ENCODE measurements at regions not wholly inside any gene's neighbourhood (a gene's known extent, or its start where the extent isn't known, plus 50 kb on each side); places are given as distances from the start of the nearest gene placed in this dataset.

DNA sequence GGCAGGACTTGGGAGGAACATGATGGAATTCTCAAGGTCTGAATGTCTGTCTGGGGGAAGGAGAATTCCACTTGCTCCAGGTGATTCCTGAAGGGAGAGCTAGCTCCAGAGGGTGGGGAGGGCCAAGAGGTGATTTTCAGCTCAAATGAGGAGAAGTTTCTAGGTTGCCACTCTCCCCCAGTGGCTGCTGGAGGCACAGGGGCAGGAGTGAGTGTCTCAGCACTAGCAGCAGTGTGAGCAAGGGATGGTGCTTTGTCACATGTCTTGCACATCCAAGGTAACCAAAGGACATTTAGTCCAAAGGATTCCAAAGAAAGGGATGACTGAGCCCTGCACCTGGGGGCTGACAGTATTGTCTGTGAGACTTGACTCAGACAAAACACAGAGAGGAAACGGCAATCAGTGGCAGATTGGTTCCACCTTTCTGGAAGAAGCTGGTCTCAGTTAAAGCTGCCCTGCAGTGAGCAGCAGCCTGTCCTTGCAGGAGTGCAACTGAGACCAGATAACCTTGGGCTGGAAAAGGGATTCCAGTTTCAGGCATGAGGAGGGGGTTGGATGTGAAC is 51.2 kb upstream of the PCBD1 start:
- no peak for DNase-seq

DNA sequence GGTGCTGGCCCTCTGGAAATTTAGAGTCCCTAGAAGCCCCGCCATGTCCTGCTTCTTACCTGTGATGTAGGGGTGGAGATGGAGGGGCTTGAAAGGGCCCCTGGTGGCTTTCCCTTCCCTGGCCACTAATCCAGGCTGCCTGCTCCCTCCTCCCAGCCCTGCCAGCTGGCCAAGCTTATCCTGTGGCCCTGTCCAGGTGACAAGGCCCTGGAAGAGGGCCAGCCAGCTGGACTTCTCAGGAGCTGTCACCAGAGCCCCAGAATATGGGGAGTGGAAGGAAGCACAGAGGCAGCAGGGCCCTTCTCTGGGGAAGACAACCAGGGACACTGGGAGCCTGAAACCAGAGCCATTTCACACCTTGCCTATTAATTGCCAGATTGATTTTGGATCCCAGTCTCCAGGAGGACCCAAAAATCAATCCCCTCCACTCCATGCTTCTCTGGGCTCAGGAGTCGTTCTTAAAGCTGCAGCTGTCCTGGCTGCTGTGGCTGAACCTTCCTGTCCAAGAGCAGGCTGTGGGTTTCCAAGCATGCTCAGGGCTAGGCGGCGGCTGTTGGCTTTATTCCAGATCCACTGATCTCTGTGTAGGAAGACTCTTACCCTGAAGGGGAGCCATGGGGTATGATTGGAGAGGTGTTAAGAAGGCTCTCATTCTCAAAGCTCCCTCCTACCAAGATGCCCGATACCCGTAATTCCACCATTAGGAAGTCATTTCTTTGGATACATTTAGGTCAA is 52.6 kb upstream of the PCBD1 start:
- DNase-seq: peak; percentile 64

DNA sequence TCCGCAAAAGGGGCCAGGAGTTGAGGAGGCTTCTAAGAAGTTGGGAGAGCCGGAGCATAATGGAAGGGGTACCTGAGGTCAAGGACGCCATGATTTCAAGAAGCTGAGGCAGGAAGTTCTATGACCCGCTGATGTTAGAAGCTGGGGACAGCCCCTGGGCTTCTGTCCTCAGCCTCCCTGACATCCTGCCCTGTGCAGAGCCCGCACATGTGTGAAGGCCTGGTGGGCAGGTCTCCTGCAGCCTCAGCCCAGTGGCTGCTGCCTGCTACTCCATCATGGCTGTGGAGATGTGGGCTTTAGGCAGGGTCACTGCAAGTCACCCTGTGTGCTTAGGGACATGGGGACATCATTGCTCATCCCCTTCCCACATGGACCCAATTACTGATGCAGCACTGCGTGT is 53.8 kb upstream of the PCBD1 start:
- no peak for DNase-seq

DNA sequence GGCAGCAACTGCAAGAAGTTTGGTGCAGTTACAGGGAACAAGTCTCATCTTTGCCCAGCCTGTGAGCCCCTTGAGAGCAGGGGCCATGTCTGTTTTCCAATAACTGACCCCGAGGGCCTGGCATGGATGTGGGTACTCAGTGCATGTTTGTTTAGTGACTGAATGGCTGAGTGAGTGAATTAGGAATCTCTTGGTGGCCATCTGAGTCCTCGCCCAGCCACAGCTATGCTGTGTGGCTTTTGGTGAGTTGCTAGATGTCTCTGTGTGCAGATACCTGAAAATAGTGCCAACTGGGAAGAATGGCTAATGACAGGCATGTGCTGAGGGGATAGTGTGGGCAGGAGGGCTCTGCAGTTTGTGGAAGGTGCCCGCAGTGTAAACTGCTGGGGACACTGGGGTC is 54.4 kb upstream of the PCBD1 start:
- DNase-seq: no peak

DNA sequence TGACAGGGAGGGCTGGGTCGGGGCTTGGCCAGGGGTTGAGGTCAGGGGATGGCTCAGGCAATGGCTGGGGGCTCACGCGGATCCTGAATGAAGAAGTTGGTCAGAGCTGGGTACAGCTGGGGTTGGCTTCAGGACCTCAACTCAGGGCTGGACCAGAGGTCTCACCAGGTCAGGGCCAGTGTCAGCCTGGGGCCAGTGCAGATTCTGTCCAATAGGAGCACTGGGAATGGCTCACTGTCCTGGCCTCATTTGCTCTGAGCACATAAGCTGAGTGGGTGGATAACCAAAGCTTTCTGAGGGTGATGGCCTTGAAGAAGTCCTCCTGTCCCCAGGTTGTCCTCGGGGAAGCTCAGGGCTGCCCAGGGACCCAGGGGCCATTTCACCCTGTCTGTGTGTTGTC is 54.9 kb upstream of the PCBD1 start:
- no peak for DNase-seq

GRCh38 chr10:70943841-70944466 is 55.6 kb upstream of the PCBD1 start:
- no peak for DNase-seq

DNA sequence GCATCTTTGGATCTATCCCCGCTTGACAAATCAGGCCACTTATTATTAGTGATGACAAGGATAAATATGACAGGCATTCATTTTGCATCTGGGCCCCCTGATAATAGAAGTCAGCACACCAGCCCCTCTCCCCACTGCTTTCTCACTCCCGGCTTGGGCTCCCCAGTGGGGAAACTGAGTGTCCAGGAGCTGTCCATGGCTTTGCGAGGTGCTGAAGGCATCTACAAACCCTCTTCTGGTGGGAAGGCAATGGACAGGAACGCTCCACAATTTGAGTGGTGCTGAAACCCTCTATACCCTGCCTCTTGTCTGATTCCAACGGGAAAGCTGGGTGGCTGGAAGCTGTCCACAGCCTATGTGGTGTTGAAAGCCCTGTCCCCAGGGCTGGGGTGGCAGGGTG is 61.7 kb upstream of the PCBD1 start:
- DNase-seq: no peak

GRCh38 chr10:70950801-70951200 is 62.4 kb upstream of the PCBD1 start:
- no peak for DNase-seq

DNA sequence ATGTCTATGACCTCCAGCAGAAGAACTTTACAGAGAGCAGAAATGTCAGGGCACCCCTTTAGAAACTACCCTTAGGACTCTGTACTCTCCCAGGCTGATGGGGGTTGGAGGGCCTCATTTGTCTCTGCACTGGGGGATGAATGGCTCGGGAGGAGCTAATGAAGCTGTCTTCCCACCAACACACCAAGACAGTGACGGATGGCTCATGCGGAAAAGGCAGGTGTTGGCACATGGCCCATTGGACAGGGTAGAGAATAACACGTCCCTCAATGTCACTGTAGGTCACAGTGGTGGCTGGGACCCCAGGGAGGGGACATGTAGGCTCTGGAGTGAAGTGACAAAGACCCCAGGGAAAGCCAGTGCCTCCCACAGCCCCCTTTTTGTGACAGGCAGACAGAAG is 64.0 kb upstream of the PCBD1 start:
- DNase-seq: no peak

DNA sequence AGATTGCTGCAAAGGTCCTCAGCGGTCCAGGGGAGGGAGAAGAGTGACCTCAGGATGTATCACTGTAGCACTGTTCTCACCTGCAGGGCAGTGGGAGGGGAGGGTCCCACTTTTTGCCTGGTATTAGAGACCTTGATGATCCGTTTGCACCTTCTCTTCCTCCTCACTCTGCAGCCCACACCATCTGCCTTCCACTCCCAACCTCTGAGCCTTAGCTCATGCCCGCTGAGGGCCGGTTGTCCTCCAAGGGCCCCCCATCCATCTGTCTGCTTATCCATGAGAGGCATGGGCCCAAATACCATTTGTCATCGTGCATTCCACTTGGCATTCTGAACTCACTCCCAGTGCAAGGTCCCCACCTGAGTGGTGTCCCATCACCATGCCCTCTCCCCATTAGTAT is 64.6 kb upstream of the PCBD1 start:
- DNase-seq: no peak

GRCh38 chr10:70954381-70955176 is 66.2 kb upstream of the PCBD1 start:
- no peak for DNase-seq

GRCh38 chr10:70956029-70956759 is 67.8 kb upstream of the PCBD1 start:
- peak; percentile 66 for DNase-seq

DNA sequence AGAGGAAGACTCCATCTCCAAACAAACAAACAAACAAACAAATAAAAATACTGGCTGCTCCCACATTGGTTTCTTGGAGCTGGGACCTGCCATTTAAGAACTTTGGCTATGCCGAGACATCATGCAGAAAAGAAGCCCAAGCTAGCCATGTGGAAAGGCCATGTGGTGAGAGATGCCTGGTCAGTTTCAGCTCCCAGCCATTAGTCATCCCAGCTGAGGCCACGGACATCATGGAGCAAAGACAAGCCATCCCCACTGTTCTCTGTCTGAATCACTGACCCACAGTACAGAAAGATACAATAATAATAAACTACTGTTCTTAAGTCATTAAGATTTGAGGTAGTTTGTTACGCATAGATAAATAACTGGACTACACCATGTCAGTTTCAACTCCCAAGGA is 70.0 kb upstream of the PCBD1 start:
- no peak for DNase-seq

GRCh38 chr10:70960316-70960715 is 72.0 kb upstream of the PCBD1 start:
- DNase-seq: no peak

DNA sequence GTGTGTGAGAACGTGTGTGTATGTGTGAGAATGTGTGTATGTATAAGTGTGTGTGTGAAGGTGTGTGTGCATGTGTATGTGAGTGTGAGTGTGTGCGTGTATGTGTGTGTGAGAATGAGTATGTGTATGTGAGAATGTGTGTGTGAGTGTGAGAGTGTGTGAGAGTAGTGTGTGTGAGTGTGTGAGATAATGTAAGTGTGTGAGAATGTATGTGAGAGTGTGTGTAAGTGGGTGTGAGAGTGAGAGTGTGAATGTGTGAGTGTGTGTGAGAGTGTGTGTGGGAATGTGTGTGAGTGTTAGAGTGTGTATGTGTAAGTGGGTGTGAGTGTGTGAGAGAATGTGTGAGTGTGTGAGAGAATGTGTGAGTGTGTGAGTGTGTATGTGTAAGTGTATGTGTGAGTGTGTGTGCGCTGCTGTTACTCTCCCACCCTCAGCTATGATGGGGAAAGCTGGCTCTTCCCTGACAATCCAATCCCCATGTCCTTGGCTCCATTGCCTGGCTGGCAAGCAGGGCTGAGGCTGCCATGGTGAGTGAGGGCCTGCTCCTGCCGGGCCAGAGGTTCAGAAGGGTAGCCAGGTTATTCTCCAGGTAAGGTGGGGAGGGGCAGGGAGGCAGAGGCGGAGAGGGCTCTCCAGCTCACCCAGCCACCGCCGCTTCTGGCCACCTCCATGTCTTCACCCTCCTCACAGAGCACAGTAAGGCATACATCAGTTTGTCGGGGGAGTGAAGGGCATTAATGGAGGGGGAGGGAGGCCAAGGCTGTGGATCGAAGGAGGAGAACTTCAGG is 72.6 kb upstream of the PCBD1 start:
- DNase-seq: no peak

DNA sequence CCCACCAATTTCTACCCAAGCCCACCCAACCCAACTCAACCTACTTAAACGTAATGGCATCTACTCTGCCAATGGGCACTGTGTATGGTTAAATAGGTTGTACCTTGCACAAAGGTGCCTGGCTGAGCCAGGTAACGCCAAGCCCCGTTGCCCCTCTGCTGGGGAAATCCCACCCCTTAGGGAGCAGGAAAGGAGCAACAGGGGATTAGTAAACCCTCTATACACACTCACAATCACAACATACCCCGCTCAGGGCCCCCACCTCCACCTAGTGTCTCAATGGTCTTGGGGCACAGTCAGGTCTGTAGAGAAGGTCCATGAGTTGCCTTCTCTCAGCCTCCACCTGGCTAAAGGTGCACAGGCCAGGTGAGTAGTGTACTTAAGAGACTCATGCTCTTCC is 74.3 kb upstream of the PCBD1 start:
- DNase-seq: no peak

DNA sequence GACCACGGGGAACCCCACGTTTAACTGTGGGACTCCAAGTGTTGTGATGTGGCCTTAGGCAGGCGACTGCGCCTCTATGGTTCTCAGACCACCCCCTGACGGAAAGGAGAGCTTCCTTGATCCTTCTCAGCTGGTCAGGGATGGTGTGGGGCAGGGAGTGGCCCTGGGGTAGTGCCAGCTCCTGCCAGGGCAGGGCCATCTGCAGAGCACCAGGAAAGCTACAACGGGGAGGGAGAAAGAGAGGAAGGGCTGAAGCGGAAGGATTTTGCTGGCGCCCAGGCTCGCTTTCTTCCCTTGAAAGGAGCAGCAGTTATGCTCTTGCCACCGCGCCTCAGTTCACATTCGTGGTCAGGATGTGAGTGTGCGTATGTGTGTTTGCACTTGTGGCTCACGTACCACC is 74.9 kb upstream of the PCBD1 start:
- no peak for DNase-seq

GRCh38 chr10:70964245-70964644 is 75.9 kb upstream of the PCBD1 start:
- DNase-seq: no peak

GRCh38 chr10:70964881-70965280 is 76.5 kb upstream of the PCBD1 start:
- no peak for DNase-seq

- DNase-seq: no peak
These were observed 77.2 kb upstream of the PCBD1 start for GRCh38 chr10:70965566-70965965.

DNA sequence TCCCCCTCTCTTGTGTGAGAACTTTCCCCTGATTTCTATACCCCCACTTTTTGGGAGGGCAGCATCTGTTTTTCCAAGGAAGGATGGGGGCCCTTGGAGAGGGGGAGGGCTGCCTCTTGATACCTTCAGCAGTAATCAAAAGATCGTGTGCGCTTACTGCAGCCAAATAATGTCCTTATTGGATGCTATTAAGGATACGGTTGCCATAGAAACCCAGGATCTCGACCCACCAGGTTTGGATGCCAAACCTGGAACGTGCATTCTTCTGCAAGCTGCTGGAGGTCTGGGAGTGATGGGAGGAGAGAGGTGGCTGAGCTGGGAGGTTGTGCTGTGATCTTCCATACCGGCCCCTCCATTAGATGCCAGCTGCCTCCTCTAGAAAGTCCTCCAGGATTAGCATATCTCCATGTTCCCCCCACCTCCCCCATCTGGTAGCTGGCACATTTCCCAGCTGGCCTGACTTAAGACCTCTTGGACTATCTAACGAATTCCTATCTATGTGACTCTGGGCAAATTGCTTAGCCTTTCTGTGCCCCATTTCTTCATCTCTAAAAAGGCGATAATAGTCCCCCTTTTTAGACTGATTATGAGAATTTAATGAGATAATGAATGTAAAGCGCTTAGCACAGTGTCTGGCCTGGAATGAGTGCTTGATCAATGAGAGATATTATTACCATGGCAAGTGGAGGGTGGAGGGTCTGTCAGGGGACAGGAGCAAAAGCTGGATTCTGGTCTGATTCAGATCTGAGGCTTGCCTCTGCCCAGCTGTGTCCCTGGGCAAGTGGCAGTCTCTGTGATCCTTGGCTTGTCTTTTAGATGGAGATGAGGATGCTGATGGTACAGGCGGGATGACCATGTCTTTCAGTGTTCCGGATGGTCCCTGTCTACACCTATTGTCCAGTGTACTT is 78.5 kb upstream of the PCBD1 start:
- DNase-seq: no peak

Measured in OCI-M1 (cell line).